Effector memory CD8-positive, alpha-beta T cell (primary cell): ENCODE measurements at regions not wholly inside any gene's neighbourhood (a gene's known extent, or its start where the extent isn't known, plus 50 kb on each side); places are given as distances from the start of the nearest gene placed in this dataset.

Source experiments
- ATAC-seq: fragments of 150-1000 bp; cut with Tn5 transposase; replicated peaks from 2 replicates; pipeline ENCODE4 v1.10.0; 2021; ENCODE audit warnings: mild to moderate bottlenecking, moderate library complexity
- DNase-seq, 3 experiments: peaks; one replicate each; pipeline ENCODE4 v3.0.0; 2021
- H3K27ac Mint-ChIP-seq, 2 donors: one replicate each; pipeline ENCODE4 v1.8.0; 2022; ENCODE audit warnings: mild to moderate bottlenecking in 2 of 2, mixed read lengths in 2 of 2, moderate library complexity in 2 of 2
- H3K27me3 Mint-ChIP-seq, 2 donors: one replicate each; pipeline ENCODE4 v1.8.0; 2022; ENCODE audit warnings: mixed read lengths in 2 of 2
- H3K36me3 Mint-ChIP-seq: one replicate; pipeline ENCODE4 v1.8.0; 2022; ENCODE audit warnings: mild to moderate bottlenecking, moderate library complexity, mixed read lengths; ENCODE audit not compliant: insufficient read depth
- H3K4me1 Mint-ChIP-seq, 2 donors: one replicate each; pipeline ENCODE4 v1.8.0; 2022; ENCODE audit warnings: low read depth in 2 of 2, mixed read lengths in 2 of 2
- H3K4me3 Mint-ChIP-seq, 2 donors: one replicate each; pipeline ENCODE4 v1.8.0; 2022; ENCODE audit warnings: mild to moderate bottlenecking in 2 of 2, mixed read lengths in 2 of 2, moderate library complexity in 2 of 2
- H3K9me3 Mint-ChIP-seq, 2 donors: one replicate each; pipeline ENCODE4 v1.8.0; 2022; ENCODE audit warnings: mixed read lengths in 2 of 2

DNA sequence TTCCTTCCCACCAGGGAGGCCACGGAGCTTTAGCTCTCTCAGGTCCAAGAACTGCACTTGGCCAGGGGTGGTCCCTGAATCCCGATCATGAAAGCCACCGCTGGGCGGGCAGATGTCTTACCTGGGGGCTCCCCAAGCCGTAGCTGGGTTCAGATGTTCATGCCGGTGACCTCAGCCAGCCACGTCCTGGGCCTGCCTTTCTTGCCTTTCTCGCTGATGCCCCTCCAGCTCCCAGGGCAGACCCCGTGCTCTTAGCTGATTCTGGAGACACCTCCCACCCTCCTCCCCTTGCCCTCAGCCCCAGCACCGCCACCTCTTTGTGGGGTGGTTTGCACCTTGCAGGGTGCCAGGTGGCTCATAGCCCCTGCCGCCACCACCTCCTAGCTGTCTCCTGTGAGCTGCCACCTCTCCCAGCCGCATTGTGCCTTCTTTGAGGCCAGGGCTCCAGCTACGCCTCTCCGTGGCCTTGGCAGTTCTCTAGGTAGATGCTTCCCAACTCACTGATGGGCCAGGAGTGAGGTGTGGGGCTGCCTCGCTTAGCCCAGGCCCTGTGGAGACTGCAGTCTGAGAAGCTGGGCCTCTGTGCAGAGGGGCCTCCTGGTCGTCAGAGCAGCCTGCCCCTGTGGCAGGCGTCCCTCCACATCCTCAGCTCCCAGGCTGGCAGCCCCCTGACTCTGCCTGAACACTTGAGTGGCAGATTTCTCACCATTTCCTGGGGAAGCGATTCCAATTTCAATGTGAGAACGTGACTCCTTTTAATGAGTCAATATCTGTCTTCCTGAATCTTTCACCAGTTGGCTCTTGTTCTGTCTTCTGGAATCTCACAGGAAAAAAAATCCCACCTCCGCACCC lies 97.6 kb upstream of the B3GAT1 start:
- Mint-ChIP-seq H3K27me3 (peaks cover 6 to 67% of the 10 kb centered on the region in 2 donors), H3K4me1 (peaks cover 0 to under 1% of the 10 kb centered on the region in 2 donors), H3K4me3 (no peak overlapping the region), H3K27ac (no peak overlapping the region), H3K36me3 (peaks cover 3% of the 10 kb centered on the region), H3K9me3 (no peaks in the 10 kb centered on the region)
- ATAC-seq = no peak
- no peak for DNase-seq

GRCh38 chr11:134508219-134508990 lies 96.4 kb upstream of the B3GAT1 start:
- H3K27ac Mint-ChIP-seq = no peak overlapping the region
- ATAC-seq = no peak
- H3K27me3 Mint-ChIP-seq = peaks cover 11 to 73% of the 10 kb centered on the region in 2 donors

GRCh38 chr11:134506046-134506445 lies 94.0 kb upstream of the B3GAT1 start:
- Mint-ChIP-seq H3K27ac (no peak overlapping the region), H3K27me3 (peaks cover 21 to 72% of the 10 kb centered on the region in 2 donors), H3K4me1 (peaks cover 0 to 3% of the 10 kb centered on the region in 2 donors), H3K4me3 (no peak overlapping the region), H3K9me3 (no peaks in the 10 kb centered on the region), H3K36me3 (peaks cover 3% of the 10 kb centered on the region)
- DNase-seq (no peak), ATAC-seq (no peak)

More at GRCh38 chr11:134508219-134508990, 96.4 kb upstream of the B3GAT1 start:
- Mint-ChIP-seq H3K9me3 (no peaks in the 10 kb centered on the region), H3K36me3 (peaks cover 3% of the 10 kb centered on the region), H3K4me1 (no peaks in the 10 kb centered on the region), H3K4me3 (no peak overlapping the region)
- DNase-seq = no peak

DNA sequence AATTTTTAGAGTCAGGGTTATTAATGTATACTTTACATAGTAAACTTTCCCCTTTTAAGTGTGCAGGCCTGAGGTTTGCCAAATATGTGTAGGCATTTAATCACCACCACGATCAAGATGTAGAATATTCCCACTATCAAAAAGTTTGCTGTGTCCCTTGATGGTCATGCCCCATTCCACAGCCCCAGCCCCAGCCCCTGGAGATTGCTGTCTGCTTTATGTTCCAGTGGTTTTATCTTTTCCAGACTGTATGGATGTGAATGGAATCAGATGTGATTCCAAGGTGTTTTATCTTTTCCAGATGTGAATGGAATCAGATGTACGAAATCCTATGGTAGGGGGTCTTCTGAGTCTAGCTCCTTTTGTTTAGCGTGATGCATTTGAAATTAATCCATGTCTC lies 93.1 kb upstream of the B3GAT1 start:
- no peak overlapping the region for H3K4me3 Mint-ChIP-seq

GRCh38 chr11:134504146-134504905 lies 92.3 kb upstream of the B3GAT1 start:
- no peak for DNase-seq
- Mint-ChIP-seq H3K4me3 (no peak overlapping the region), H3K36me3 (no peaks in the 10 kb centered on the region), H3K4me1 (peaks cover 0 to 3% of the 10 kb centered on the region in 2 donors), H3K27ac (no peak overlapping the region), H3K27me3 (peaks cover 26 to 76% of the 10 kb centered on the region in 2 donors), H3K9me3 (no peaks in the 10 kb centered on the region)
- no peak for ATAC-seq

More for the DNA sequence above, 93.1 kb upstream of the B3GAT1 start:
- Mint-ChIP-seq H3K4me1 (peaks cover 0 to 3% of the 10 kb centered on the region in 2 donors), H3K27me3 (peaks cover 25 to 72% of the 10 kb centered on the region in 2 donors), H3K27ac (no peak overlapping the region), H3K36me3 (peaks cover 2% of the 10 kb centered on the region), H3K9me3 (no peaks in the 10 kb centered on the region)
- ATAC-seq (no peak), DNase-seq (no peak)

DNA sequence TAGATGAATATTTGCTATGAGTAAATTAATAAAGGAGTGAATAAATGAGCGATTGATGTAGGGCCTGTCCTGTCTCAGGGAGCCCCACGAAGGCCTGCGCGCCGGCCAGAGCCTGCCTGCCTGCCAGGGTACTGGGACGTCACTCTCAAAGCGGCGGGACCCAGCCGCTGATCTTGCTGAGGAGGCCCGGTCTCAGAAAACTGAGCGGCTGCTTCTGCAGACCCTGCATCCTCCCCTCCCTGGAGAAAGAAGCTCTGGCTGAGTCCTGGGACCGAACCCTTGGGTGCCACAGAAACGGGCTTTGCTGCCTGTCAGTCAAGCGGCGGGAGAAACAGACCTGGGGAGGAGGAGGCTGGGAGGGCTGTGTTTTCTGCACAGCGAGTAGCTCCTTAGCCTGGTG lies 91.6 kb upstream of the B3GAT1 start:
- no peak for ATAC-seq
- Mint-ChIP-seq H3K4me3 (no peak overlapping the region), H3K36me3 (no peaks in the 10 kb centered on the region)

GRCh38 chr11:134503100-134503499 lies 91.1 kb upstream of the B3GAT1 start:
- no peak for ATAC-seq
- peaks cover 33 to 75% of the 10 kb centered on the region in 2 donors for H3K27me3 Mint-ChIP-seq
- peaks cover 0 to 3% of the 10 kb centered on the region in 2 donors for H3K4me1 Mint-ChIP-seq

More for the DNA sequence above, 91.6 kb upstream of the B3GAT1 start:
- Mint-ChIP-seq H3K27ac (no peak overlapping the region), H3K9me3 (no peaks in the 10 kb centered on the region), H3K27me3 (peaks cover 33 to 78% of the 10 kb centered on the region in 2 donors), H3K4me1 (peaks cover 0 to 3% of the 10 kb centered on the region in 2 donors)
- DNase-seq = no peak

GRCh38 chr11:134502153-134502550 lies 90.1 kb upstream of the B3GAT1 start:
- Mint-ChIP-seq H3K4me3 (no peak overlapping the region), H3K9me3 (no peaks in the 10 kb centered on the region), H3K36me3 (no peaks in the 10 kb centered on the region), H3K27me3 (peaks cover 40 to 85% of the 10 kb centered on the region in 2 donors), H3K27ac (no peak overlapping the region), H3K4me1 (peaks cover 0 to 3% of the 10 kb centered on the region in 2 donors)
- DNase-seq = no peak
- no peak for ATAC-seq

More at GRCh38 chr11:134503100-134503499, 91.1 kb upstream of the B3GAT1 start:
- DNase-seq = no peak
- Mint-ChIP-seq H3K4me3 (no peak overlapping the region), H3K27ac (no peak overlapping the region), H3K9me3 (no peaks in the 10 kb centered on the region), H3K36me3 (no peaks in the 10 kb centered on the region)

DNA sequence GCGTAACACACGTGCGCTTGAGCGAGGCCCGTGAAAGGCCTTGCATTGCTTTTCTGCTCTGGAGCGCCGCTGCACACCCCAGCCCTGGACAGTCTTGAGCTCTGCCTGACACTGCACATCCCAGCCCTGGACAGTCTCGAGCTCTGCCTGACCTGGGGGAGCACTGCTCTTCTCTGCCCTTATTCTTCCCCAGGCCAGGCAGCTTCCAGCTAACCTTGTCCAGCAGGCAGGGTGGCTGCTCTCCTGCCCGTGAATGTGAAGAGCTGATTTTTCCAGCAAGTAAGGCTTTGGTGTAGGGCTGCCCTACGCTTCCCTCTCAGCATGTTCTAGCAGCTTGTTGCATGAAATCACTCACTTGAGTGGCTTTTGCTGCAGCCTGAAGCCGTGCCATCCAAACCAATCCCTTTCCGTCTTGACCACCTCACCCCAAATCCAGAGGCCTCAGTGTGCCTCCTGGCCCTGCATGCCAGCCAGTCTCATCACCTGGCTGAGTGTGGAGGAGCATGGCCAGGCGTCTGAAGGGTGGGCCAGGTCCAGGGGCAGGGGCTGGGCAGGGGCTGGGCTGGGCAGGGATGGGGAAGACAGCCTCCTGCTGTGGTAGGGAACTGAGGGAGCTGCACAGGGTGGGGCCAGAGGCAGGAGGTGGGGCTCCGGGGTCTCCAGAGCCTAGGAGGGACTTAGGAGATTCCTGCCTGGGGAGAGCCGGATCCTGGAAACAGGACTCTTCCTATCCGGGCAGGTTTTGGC lies 89.5 kb upstream of the B3GAT1 start:
- H3K9me3 Mint-ChIP-seq = peaks cover 0 to 2% of the 10 kb centered on the region in 2 donors
- H3K36me3 Mint-ChIP-seq = no peaks in the 10 kb centered on the region
- DNase-seq = no peak
- H3K4me1 Mint-ChIP-seq = peaks cover 0 to 3% of the 10 kb centered on the region in 2 donors
- no peak overlapping the region for H3K4me3 Mint-ChIP-seq
- peaks cover 46 to 90% of the 10 kb centered on the region in 2 donors for H3K27me3 Mint-ChIP-seq
- ATAC-seq = no peak
- H3K27ac Mint-ChIP-seq = no peak overlapping the region

DNA sequence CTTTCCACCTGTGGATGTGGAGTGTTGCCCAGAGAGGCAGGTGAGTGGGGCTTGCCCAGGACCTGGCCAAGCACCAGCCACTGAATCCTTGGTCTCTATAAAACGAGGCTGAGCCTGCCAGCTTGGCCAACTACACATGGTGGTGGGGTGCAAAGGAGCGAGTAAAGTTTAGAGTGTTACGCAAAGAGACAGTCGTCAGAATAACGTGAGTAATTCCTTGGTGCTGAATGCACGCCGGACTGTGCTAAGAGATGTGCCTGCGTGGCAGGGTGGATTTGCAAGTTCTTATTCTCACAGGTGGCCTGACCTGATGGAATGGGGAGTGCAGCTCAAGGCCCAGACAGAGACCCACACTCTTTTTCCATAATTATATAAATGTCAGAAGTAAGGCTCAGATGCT lies 88.6 kb upstream of the B3GAT1 start:
- Mint-ChIP-seq H3K27me3 (peaks cover 53 to 89% of the 10 kb centered on the region in 2 donors), H3K27ac (no peak overlapping the region), H3K9me3 (peaks cover 0 to 5% of the 10 kb centered on the region in 2 donors), H3K36me3 (no peaks in the 10 kb centered on the region), H3K4me1 (peaks cover 0 to 3% of the 10 kb centered on the region in 2 donors), H3K4me3 (no peak overlapping the region)
- ATAC-seq = no peak
- DNase-seq = no peak

DNA sequence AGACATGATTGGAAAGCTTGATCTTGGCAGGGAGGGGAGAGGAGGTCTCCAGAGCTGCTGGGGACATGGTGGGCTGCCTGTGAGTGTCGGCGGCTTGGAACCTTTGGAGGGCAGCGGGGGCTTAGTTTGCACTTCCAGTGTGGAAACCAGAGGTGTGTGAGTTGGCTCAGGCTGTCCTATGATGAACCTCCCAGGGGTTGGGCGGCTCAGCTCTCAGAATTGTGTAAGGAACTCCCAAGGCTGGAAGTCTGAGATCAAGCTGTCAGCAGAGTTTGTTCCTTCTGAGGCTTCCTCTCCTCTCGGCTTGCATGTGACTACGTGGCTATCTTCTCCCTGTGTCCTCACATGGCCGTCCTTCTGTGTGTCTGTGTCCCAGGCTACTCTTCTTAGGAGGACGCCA lies 87.9 kb upstream of the B3GAT1 start:
- Mint-ChIP-seq H3K4me1 (peaks cover 0 to 3% of the 10 kb centered on the region in 2 donors), H3K9me3 (peaks cover 5 to 9% of the 10 kb centered on the region in 2 donors), H3K27me3 (peaks cover 59 to 85% of the 10 kb centered on the region in 2 donors), H3K36me3 (no peaks in the 10 kb centered on the region), H3K4me3 (no peak overlapping the region), H3K27ac (no peak overlapping the region)
- ATAC-seq (no peak), DNase-seq (no peak)

GRCh38 chr11:134498326-134499139 lies 86.5 kb upstream of the B3GAT1 start:
- ATAC-seq (no peak), DNase-seq (no peak)
- H3K9me3 Mint-ChIP-seq = peaks cover 6 to 10% of the 10 kb centered on the region in 2 donors
- H3K4me3 Mint-ChIP-seq = no peak overlapping the region
- peaks cover 0 to 3% of the 10 kb centered on the region in 2 donors for H3K4me1 Mint-ChIP-seq
- no peaks in the 10 kb centered on the region for H3K36me3 Mint-ChIP-seq
- peaks cover 55 to 70% of the 10 kb centered on the region in 2 donors for H3K27me3 Mint-ChIP-seq
- H3K27ac Mint-ChIP-seq = no peak overlapping the region
